ENCODE measurements at regions not wholly inside any gene's neighbourhood (a gene's known extent, or its start where the extent isn't known, plus 50 kb on each side); places are given as distances from the start of the nearest gene placed in this dataset.

GRCh38 chr12:17372508-17372907 is 717.5 kb downstream of the RERGL start:
- no peaks in the 10 kb centered on the region for H3K9me3 ChIP-seq
- intact Hi-C loops (cut with DNase I): no loop called here
- no peak overlapping the region for H3K27ac ChIP-seq
- TF ChIP-seq EP300 (IDR thresholded peaks at IDR 0.05) (no peak), CTCF (IDR thresholded peaks at IDR 0.05) (no peak), POLR2A (IDR thresholded peaks at IDR 0.05) (no peak)
- no peaks in the 10 kb centered on the region for H3K27me3 ChIP-seq
- DNase-seq: no peak
- no peak overlapping the region for H3K4me3 ChIP-seq
- 13 to 18% (median 13%) methylated on average over 1 of the region's 1 CpG for WGBS, 3 donors
- no peaks in the 10 kb centered on the region for H3K36me3 ChIP-seq
- H3K4me1 ChIP-seq (ENCODE audit: insufficient read depth): no peaks in the 10 kb centered on the region

- Histone ChIP-seq H3K27ac (no peak overlapping the region), H3K4me3 (no peak overlapping the region), H3K9me3 (no peaks in the 10 kb centered on the region), H3K27me3 (no peaks in the 10 kb centered on the region), H3K4me1 (ENCODE audit: insufficient read depth) (no peaks in the 10 kb centered on the region), H3K36me3 (no peaks in the 10 kb centered on the region)
- intact Hi-C loops (cut with DNase I): no loop called here
- TF ChIP-seq CTCF (IDR thresholded peaks at IDR 0.05): no peak
- TF ChIP-seq POLR2A (IDR thresholded peaks at IDR 0.05): no peak
- TF ChIP-seq EP300 (IDR thresholded peaks at IDR 0.05): no peak
- no peak for DNase-seq
- 38 to 46% (median 44%) methylated on average over 5 of the region's 5 CpGs for WGBS, 3 donors
Observed at GRCh38 chr12:17371491-17372215, 718.3 kb downstream of the RERGL start.

- no peak for DNase-seq
- TF ChIP-seq EP300 (IDR thresholded peaks at IDR 0.05) (no peak), POLR2A (IDR thresholded peaks at IDR 0.05) (no peak), CTCF (IDR thresholded peaks at IDR 0.05) (no peak)
- no peak overlapping the region for H3K4me3 ChIP-seq
- H3K27me3 ChIP-seq: no peaks in the 10 kb centered on the region
- no peaks in the 10 kb centered on the region for H3K9me3 ChIP-seq
- intact Hi-C loops (cut with DNase I): no loop called here
- no peaks in the 10 kb centered on the region for H3K36me3 ChIP-seq
- no peaks in the 10 kb centered on the region for H3K4me1 ChIP-seq (ENCODE audit: insufficient read depth)
- H3K27ac ChIP-seq: no peak overlapping the region
Observed at GRCh38 chr12:17370621-17371020, 719.4 kb downstream of the RERGL start.

- TF ChIP-seq EP300 (IDR thresholded peaks at IDR 0.05): no peak
- no peak for TF ChIP-seq POLR2A (IDR thresholded peaks at IDR 0.05)
- no peak for TF ChIP-seq CTCF (IDR thresholded peaks at IDR 0.05)
- H3K27ac ChIP-seq: no peak overlapping the region
- no peaks in the 10 kb centered on the region for H3K27me3 ChIP-seq
- WGBS, 3 donors: 69 to 79% (median 78%) methylated on average over 1 of the region's 1 CpG
- no peaks in the 10 kb centered on the region for H3K36me3 ChIP-seq
- intact Hi-C loops (cut with DNase I): no loop called here
- DNase-seq: no peak
- no peak overlapping the region for H3K4me3 ChIP-seq
- no peaks in the 10 kb centered on the region for H3K4me1 ChIP-seq (ENCODE audit: insufficient read depth)
- H3K9me3 ChIP-seq: no peaks in the 10 kb centered on the region
Observed at GRCh38 chr12:17369556-17369955, 720.4 kb downstream of the RERGL start.
